ENCODE measurements at regions not wholly inside any gene's neighbourhood (a gene's known extent, or its start where the extent isn't known, plus 50 kb on each side); places are given as distances from the start of the nearest gene placed in this dataset.
"Not testable (repeated sequence)": the region's sequence is repeated elsewhere in the genome, so short reads cannot be mapped to it uniquely, and the experiment has no call there.

DNA sequence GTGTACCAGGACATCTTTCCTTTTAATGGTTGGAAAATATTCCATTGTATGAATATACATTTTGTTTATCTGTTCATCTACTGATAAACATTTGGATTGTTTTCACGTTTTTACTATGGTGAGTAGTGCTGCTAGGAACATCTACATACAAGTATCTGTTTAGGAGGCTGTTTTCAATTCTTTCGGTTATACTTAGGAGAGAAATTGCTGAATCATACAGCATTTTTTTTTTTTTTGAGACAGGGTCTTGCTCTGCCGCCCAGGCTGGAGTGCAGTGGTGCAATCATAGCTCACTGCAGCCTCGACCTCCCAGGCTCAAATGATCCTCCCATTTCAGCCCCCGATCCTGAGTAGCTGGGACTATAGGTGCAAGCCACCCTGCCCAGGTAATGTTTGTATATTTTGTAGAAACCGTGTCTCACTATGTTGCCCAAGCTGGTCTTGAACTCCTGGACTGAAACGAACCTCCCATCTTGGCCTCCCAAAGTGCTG lies 122.9 kb downstream of the CRLF3 start:
- 80% methylated on average over 1 of the region's 7 CpGs for WGBS (ENCODE audit: insufficient coverage, low lambda C conversion rate)
- H3K27me3 ChIP-seq (ENCODE audit: control insufficient read depth, insufficient read depth, low read length), result peaks cover 6% of the 10 kb centered on the region
- H3K9me3 ChIP-seq (ENCODE audit: control insufficient read depth, low read depth, low read length), result no peaks in the 10 kb centered on the region
- H3K4me3 ChIP-seq (ENCODE audit: low read length), result no peak overlapping the region
- no peak overlapping the region for H3K27ac ChIP-seq (ENCODE audit: low read length)
- no peak for DNase-seq
- H3K4me1 ChIP-seq (ENCODE audit: control insufficient read depth, insufficient read depth, low read length), result no peaks in the 10 kb centered on the region
- H3K36me3 ChIP-seq (ENCODE audit: control insufficient read depth, insufficient read depth, low read length), result no peaks in the 10 kb centered on the region

DNA sequence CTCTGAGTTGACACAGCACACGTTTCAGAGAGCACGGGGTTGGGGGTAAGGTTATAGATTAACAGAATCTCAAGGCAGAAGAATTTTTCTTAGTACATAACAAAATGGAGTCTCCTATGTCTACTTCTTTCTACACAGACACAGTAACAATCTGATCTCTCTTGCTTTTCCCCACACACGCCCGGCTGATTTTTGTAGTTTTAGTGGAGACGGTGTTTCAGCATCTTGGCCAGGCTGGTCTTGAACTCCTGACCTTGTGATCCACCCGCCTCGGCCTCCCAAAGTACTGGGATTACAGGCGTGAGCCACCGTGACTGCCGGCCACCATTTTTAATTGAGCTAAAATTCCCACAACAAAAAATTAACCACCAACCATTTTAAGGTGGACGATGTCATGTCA lies 123.7 kb downstream of the CRLF3 start:
- H3K36me3 ChIP-seq (ENCODE audit: control insufficient read depth, insufficient read depth, low read length); DNase-seq; H3K4me1 ChIP-seq (ENCODE audit: control insufficient read depth, insufficient read depth, low read length); H3K9me3 ChIP-seq (ENCODE audit: control insufficient read depth, low read depth, low read length); H3K27ac ChIP-seq (ENCODE audit: low read length); H3K4me3 ChIP-seq (ENCODE audit: low read length); H3K27me3 ChIP-seq (ENCODE audit: control insufficient read depth, insufficient read depth, low read length): not testable (repeated sequence)
- no CpG with 5 or more reads among the region's 11 CpGs for WGBS (ENCODE audit: insufficient coverage, low lambda C conversion rate)

DNA sequence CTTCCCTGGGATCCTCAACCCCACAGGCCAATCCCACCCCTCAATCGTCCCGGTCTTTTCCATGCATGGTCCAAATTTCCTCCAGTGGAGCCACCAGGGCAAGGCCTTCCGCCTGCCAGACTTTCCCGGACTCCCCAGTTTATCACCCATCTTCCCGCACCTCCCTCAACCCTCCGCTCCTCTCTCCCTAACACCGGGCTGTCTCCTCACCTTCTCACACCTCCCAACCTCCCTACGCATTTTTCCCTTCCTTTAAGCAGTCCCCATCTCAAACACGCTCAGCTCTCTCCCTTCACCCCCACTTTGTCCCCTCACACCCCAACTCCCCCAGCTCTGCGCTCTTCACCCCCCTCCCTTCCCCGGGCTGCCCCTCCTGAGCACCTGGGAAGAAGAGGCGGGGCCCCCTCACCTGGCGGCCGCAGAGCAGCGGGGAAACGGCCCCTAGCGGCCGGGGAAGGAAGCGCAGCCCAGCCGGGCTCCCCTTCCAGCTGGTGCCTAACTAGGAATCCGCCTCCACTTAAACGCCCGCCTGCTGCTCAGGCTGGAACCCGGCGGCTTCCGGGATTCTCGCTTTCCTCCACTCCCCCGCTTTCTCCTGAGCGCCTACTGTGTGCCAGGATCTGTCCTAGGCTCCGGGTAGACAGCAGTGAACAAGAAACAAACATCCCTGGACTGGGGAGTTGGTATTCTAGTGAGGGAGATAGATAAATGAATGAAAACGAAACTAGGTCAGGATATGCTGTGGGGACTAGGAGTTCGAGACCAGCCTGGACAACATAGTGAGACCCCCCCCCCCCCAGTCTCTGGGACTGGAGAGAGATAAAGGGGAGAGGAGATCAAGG lies 126.7 kb downstream of the CRLF3 start:
- not testable (repeated sequence) for H3K36me3 ChIP-seq (ENCODE audit: control insufficient read depth, insufficient read depth, low read length); H3K27me3 ChIP-seq (ENCODE audit: control insufficient read depth, insufficient read depth, low read length); H3K4me1 ChIP-seq (ENCODE audit: control insufficient read depth, insufficient read depth, low read length); H3K9me3 ChIP-seq (ENCODE audit: control insufficient read depth, low read depth, low read length); H3K27ac ChIP-seq (ENCODE audit: low read length)
- whole genome bisulfite sequencing (ENCODE audit: insufficient coverage, low lambda C conversion rate), result 3% methylated on average over 5 of the region's 32 CpGs
- peak overlapping the region; percentile 38 for H3K4me3 ChIP-seq (ENCODE audit: low read length)
- peak; percentile 59 to 82 for DNase-seq

- Histone ChIP-seq H3K27me3 (ENCODE audit: control insufficient read depth, insufficient read depth, low read length) (peaks cover 3% of the 10 kb centered on the region), H3K27ac (ENCODE audit: low read length) (no peak overlapping the region), H3K9me3 (ENCODE audit: control insufficient read depth, low read depth, low read length) (no peaks in the 10 kb centered on the region), H3K36me3 (ENCODE audit: control insufficient read depth, insufficient read depth, low read length) (no peaks in the 10 kb centered on the region), H3K4me3 (ENCODE audit: low read length) (no peak overlapping the region), H3K4me1 (ENCODE audit: control insufficient read depth, insufficient read depth, low read length) (no peaks in the 10 kb centered on the region)
- WGBS (ENCODE audit: insufficient coverage, low lambda C conversion rate), result 93% methylated on average over 2 of the region's 5 CpGs
- no peak for DNase-seq
Measured at GRCh38 chr17:30696234-30696633, 128.3 kb downstream of the CRLF3 start.

DNA sequence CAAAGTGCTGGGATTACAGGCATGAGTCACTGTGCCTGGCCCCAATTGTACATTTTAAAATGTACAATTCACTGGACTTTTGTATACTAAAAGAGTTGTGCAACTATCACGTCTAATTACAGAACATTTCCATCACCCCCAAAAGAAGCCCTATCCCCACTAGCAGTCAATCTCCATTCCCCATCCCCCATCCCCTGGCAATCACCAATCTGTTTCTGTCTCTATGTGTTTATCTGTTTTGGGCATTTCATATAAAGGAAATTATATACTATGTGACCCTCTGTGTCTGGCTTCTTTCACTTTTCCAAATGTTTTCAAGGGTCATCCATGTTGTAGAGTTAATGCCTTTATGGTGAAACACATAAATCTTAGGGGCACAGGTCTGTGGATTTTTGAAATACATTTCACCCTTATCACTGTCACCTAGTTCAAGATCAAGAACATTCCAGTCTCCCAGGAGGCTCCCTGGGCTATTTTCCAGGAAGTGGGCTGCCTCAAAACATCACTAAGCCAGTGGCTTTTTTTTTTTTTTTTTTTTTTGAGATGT lies 129.2 kb downstream of the CRLF3 start:
- not testable (repeated sequence) for H3K36me3 ChIP-seq (ENCODE audit: control insufficient read depth, insufficient read depth, low read length); H3K4me1 ChIP-seq (ENCODE audit: control insufficient read depth, insufficient read depth, low read length); H3K27me3 ChIP-seq (ENCODE audit: control insufficient read depth, insufficient read depth, low read length); H3K4me3 ChIP-seq (ENCODE audit: low read length); H3K27ac ChIP-seq (ENCODE audit: low read length); H3K9me3 ChIP-seq (ENCODE audit: control insufficient read depth, low read depth, low read length)
- WGBS (ENCODE audit: insufficient coverage, low lambda C conversion rate), result no CpG with 5 or more reads among the region's 1 CpG
- peak in 1 of 2 donors; percentile 4 for DNase-seq

- H3K4me3 ChIP-seq (ENCODE audit: low read length); H3K9me3 ChIP-seq (ENCODE audit: control insufficient read depth, low read depth, low read length); H3K27ac ChIP-seq (ENCODE audit: low read length); H3K27me3 ChIP-seq (ENCODE audit: control insufficient read depth, insufficient read depth, low read length); H3K36me3 ChIP-seq (ENCODE audit: control insufficient read depth, insufficient read depth, low read length); H3K4me1 ChIP-seq (ENCODE audit: control insufficient read depth, insufficient read depth, low read length): not testable (repeated sequence)
- WGBS (ENCODE audit: insufficient coverage, low lambda C conversion rate), result no CpG with 5 or more reads among the region's 20 CpGs
- DNase-seq, result peak in 1 of 2 donors; percentile 53
Measured at GRCh38 chr17:30693772-30694171, 130.7 kb downstream of the CRLF3 start.

GRCh38 chr17:30689266-30690000 lies 135.1 kb downstream of the CRLF3 start:
- not testable (repeated sequence) for H3K36me3 ChIP-seq (ENCODE audit: control insufficient read depth, insufficient read depth, low read length); H3K4me1 ChIP-seq (ENCODE audit: control insufficient read depth, insufficient read depth, low read length)
- 100% methylated on average over 2 of the region's 14 CpGs for WGBS (ENCODE audit: insufficient coverage, low lambda C conversion rate)

GRCh38 chr17:30686538-30687479 lies 137.7 kb downstream of the CRLF3 start:
- no CpG with 5 or more reads among the region's 28 CpGs for WGBS (ENCODE audit: insufficient coverage, low lambda C conversion rate)
- not testable (repeated sequence) for H3K27ac ChIP-seq (ENCODE audit: low read length)

More at GRCh38 chr17:30689266-30690000, 135.1 kb downstream of the CRLF3 start:
- H3K27me3 ChIP-seq (ENCODE audit: control insufficient read depth, insufficient read depth, low read length); H3K27ac ChIP-seq (ENCODE audit: low read length); DNase-seq; H3K4me3 ChIP-seq (ENCODE audit: low read length); H3K9me3 ChIP-seq (ENCODE audit: control insufficient read depth, low read depth, low read length): not testable (repeated sequence)

DNA sequence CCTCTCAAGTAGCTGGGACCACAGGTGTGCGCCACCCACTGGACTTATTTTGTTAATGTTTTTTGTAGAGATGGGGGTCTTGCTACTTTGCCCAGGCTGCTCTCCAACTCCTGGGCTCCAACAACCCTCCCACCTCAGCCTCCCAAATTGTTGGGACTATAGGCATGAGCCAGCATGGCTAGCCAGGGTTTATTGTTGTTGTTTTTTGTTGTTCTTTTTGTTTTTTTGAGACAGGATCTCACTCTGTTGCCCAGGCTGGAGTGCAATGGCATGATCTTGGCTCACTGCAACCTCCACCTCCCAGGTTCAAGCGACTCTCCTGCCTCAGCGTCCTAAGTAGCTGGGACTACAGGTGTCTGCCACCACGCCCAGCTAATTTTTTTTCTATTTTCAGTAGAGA lies 142.2 kb downstream of the CRLF3 start:
- H3K4me3 ChIP-seq (ENCODE audit: low read length); H3K9me3 ChIP-seq (ENCODE audit: control insufficient read depth, low read depth, low read length); H3K27ac ChIP-seq (ENCODE audit: low read length); H3K36me3 ChIP-seq (ENCODE audit: control insufficient read depth, insufficient read depth, low read length); H3K27me3 ChIP-seq (ENCODE audit: control insufficient read depth, insufficient read depth, low read length); DNase-seq; H3K4me1 ChIP-seq (ENCODE audit: control insufficient read depth, insufficient read depth, low read length): not testable (repeated sequence)
- WGBS (ENCODE audit: insufficient coverage, low lambda C conversion rate), result no CpG with 5 or more reads among the region's 4 CpGs

More at GRCh38 chr17:30686538-30687479, 137.7 kb downstream of the CRLF3 start:
- H3K36me3 ChIP-seq (ENCODE audit: control insufficient read depth, insufficient read depth, low read length); DNase-seq; H3K9me3 ChIP-seq (ENCODE audit: control insufficient read depth, low read depth, low read length); H3K4me1 ChIP-seq (ENCODE audit: control insufficient read depth, insufficient read depth, low read length); H3K4me3 ChIP-seq (ENCODE audit: low read length); H3K27me3 ChIP-seq (ENCODE audit: control insufficient read depth, insufficient read depth, low read length): not testable (repeated sequence)

GRCh38 chr17:30680681-30681080 lies 143.8 kb downstream of the CRLF3 start:
- no CpG with 5 or more reads among the region's 5 CpGs for WGBS (ENCODE audit: insufficient coverage, low lambda C conversion rate)
- not testable (repeated sequence) for H3K4me3 ChIP-seq (ENCODE audit: low read length); DNase-seq; H3K27ac ChIP-seq (ENCODE audit: low read length); H3K4me1 ChIP-seq (ENCODE audit: control insufficient read depth, insufficient read depth, low read length); H3K36me3 ChIP-seq (ENCODE audit: control insufficient read depth, insufficient read depth, low read length); H3K27me3 ChIP-seq (ENCODE audit: control insufficient read depth, insufficient read depth, low read length); H3K9me3 ChIP-seq (ENCODE audit: control insufficient read depth, low read depth, low read length)

All from large intestine (tissue), 3 donors.